ENCODE measurements at regions not wholly inside any gene's neighbourhood (a gene's known extent, or its start where the extent isn't known, plus 50 kb on each side); places are given as distances from the start of the nearest gene placed in this dataset.

GRCh38 chr11:115980337-115981103 is 476.3 kb upstream of the CADM1 start:
- TF ChIP-seq CTCF (IDR thresholded peaks at IDR 0.05) = no peak
- TF ChIP-seq POLR2A (IDR thresholded peaks at IDR 0.05) = no peak
